SHP77 treated with DMSO at 0.1 percent for 48 hours (cell line): ENCODE measurements at regions not wholly inside any gene's neighbourhood (a gene's known extent, or its start where the extent isn't known, plus 50 kb on each side); places are given as distances from the start of the nearest gene placed in this dataset.

ENCODE experiments used
- DNase-seq: peaks from one replicate; lab custom pipeline; 2025; lab: John Stamatoyannopoulos, UW

GRCh38 chr12:34395056-34396005 is 373.0 kb downstream of the ALG10 start:
- no peak for DNase-seq

- no peak for DNase-seq
These were observed 373.9 kb downstream of the ALG10 start for GRCh38 chr12:34396006-34396860.

GRCh38 chr12:34396861-34397590 is 374.7 kb downstream of the ALG10 start:
- no peak for DNase-seq

- DNase-seq: no peak
These were observed 375.5 kb downstream of the ALG10 start for GRCh38 chr12:34397591-34398365.

- DNase-seq: no peak
These were observed 376.0 kb downstream of the ALG10 start for GRCh38 chr12:34398366-34398705.

- DNase-seq: no peak
These were observed 376.7 kb downstream of the ALG10 start for GRCh38 chr12:34398706-34399630.

- DNase-seq: no peak
These were observed 377.5 kb downstream of the ALG10 start for GRCh38 chr12:34399631-34400410.

GRCh38 chr12:34400411-34400881 is 378.1 kb downstream of the ALG10 start:
- DNase-seq: no peak

- no peak for DNase-seq
These were observed 378.8 kb downstream of the ALG10 start for GRCh38 chr12:34400986-34401658.

- DNase-seq: no peak
These were observed 379.4 kb downstream of the ALG10 start for GRCh38 chr12:34401659-34402227.

- no peak for DNase-seq
These were observed 380.1 kb downstream of the ALG10 start for GRCh38 chr12:34402228-34402898.

GRCh38 chr12:34402899-34403705 is 380.8 kb downstream of the ALG10 start:
- DNase-seq: no peak

GRCh38 chr12:34403706-34404376 is 381.5 kb downstream of the ALG10 start:
- no peak for DNase-seq

GRCh38 chr12:34404377-34405285 is 382.3 kb downstream of the ALG10 start:
- DNase-seq: no peak
